NT2/D1 (cell line): ENCODE measurements at regions not wholly inside any gene's neighbourhood (a gene's known extent, or its start where the extent isn't known, plus 50 kb on each side); places are given as distances from the start of the nearest gene placed in this dataset.

Experiments
- DNase-seq: peaks from one replicate; pipeline ENCODE4 v3.0.0-alpha.2; 2011; ENCODE audit warnings: low read depth, low spot score
- H3K27me3 ChIP-seq: 2 replicates; pipeline ENCODE4 v1.6.0; 2011; ENCODE audit warnings: mild to moderate bottlenecking; ENCODE audit not compliant: insufficient read length, insufficient read depth
- H3K36me3 ChIP-seq: 2 replicates; pipeline ENCODE4 v1.6.1; 2011; ENCODE audit warnings: mild to moderate bottlenecking, low read length, mixed read lengths; ENCODE audit not compliant: insufficient read depth, insufficient read length
- H3K4me1 ChIP-seq: 2 replicates; pipeline ENCODE4 v1.5.1; 2011; ENCODE audit not compliant: insufficient read depth, insufficient read length
- H3K4me3 ChIP-seq: 2 replicates; pipeline ENCODE4 v1.5.1; 2011; ENCODE audit warnings: low read depth; ENCODE audit not compliant: insufficient read length
- H3K9ac ChIP-seq: 2 replicates; pipeline ENCODE4 v1.6.0; 2011; ENCODE audit warnings: low read depth; ENCODE audit not compliant: insufficient read length
- H3K9me3 ChIP-seq: 2 replicates; pipeline ENCODE4 v1.5.1; 2011; ENCODE audit warnings: mild to moderate bottlenecking, low read length; ENCODE audit not compliant: insufficient read depth
- SUZ12 ChIP-seq: IDR thresholded peaks from 2 replicates; pipeline ENCODE4 v1.6.1; 2011; ENCODE audit not compliant: insufficient read length, insufficient read depth; ENCODE audit errors: extremely low read depth
- YY1 ChIP-seq: IDR thresholded peaks from 2 replicates; pipeline ENCODE4 v1.6.1; 2011; ENCODE audit not compliant: insufficient read length, insufficient read depth
- ZNF274 ChIP-seq: IDR thresholded peaks from 2 replicates; pipeline ENCODE4 v1.6.1; 2011; ENCODE audit warnings: mild to moderate bottlenecking, low read depth, low read length

GRCh38 chr6:1081551-1082284 lies 230.2 kb upstream of the FOXQ1 start:
- H3K4me3 ChIP-seq = no peak overlapping the region
- no peaks in the 10 kb centered on the region for H3K27me3 ChIP-seq
- no peaks in the 10 kb centered on the region for H3K9me3 ChIP-seq
- no peak for DNase-seq
- no peaks in the 10 kb centered on the region for H3K36me3 ChIP-seq
- H3K4me1 ChIP-seq = no peaks in the 10 kb centered on the region
- H3K9ac ChIP-seq = no peak overlapping the region
- TF ChIP-seq YY1 = no peak

DNA sequence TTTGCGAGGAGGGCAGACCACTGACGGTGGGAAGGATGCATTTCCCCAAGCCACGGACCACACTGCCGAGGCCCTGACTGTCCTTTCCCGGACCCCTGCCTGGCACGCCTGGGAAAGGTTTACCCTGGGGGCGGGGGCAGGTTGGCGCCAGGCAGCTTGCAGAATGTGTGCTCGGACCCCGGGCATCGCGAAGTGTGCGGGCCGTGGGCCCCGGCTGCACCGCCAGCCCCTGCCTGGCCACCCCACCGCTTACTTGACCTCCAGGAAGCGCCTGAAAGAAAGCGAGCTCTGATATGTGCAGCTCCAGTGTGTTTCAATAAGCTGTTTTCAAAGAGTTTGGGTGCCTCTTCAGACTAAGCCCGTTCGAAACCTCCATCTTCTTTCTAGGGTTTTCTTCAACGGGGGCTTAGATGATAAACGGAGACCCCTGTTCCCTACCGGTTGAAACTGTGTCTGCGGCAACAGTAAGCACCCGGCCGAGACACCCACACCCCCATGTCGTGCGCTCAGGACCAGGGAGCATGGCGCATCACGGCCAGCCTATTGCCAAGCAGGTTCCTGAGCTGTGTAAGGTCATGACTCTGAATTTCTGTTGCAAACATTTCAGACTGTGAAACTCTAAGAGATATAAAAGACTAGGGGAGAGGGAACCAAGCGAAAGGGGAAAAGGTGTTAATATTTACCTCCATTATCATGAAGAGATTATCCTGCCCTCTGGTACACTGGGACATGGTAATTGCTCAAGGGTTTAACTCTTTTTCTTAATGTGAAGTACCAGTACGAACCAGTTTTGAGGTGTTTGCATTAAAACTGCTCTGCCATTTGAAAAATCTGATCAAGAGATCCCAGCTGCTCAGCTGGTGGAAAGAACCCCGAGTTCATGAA lies 231.2 kb upstream of the FOXQ1 start:
- Histone ChIP-seq H3K4me1 (no peaks in the 10 kb centered on the region), H3K9me3 (no peaks in the 10 kb centered on the region), H3K4me3 (no peak overlapping the region), H3K9ac (no peak overlapping the region), H3K27me3 (no peaks in the 10 kb centered on the region), H3K36me3 (no peaks in the 10 kb centered on the region)
- DNase-seq = no peak
- TF ChIP-seq YY1 = no peak
- no peak for TF ChIP-seq SUZ12
- TF ChIP-seq ZNF274 = no peak

GRCh38 chr6:1079525-1079924 lies 232.4 kb upstream of the FOXQ1 start:
- Histone ChIP-seq H3K4me1 (no peaks in the 10 kb centered on the region), H3K27me3 (no peaks in the 10 kb centered on the region), H3K36me3 (no peaks in the 10 kb centered on the region), H3K9ac (no peak overlapping the region), H3K9me3 (no peaks in the 10 kb centered on the region), H3K4me3 (no peak overlapping the region)
- no peak for DNase-seq
- TF ChIP-seq YY1 = no peak
- TF ChIP-seq ZNF274 = no peak
- TF ChIP-seq SUZ12 = no peak

DNA sequence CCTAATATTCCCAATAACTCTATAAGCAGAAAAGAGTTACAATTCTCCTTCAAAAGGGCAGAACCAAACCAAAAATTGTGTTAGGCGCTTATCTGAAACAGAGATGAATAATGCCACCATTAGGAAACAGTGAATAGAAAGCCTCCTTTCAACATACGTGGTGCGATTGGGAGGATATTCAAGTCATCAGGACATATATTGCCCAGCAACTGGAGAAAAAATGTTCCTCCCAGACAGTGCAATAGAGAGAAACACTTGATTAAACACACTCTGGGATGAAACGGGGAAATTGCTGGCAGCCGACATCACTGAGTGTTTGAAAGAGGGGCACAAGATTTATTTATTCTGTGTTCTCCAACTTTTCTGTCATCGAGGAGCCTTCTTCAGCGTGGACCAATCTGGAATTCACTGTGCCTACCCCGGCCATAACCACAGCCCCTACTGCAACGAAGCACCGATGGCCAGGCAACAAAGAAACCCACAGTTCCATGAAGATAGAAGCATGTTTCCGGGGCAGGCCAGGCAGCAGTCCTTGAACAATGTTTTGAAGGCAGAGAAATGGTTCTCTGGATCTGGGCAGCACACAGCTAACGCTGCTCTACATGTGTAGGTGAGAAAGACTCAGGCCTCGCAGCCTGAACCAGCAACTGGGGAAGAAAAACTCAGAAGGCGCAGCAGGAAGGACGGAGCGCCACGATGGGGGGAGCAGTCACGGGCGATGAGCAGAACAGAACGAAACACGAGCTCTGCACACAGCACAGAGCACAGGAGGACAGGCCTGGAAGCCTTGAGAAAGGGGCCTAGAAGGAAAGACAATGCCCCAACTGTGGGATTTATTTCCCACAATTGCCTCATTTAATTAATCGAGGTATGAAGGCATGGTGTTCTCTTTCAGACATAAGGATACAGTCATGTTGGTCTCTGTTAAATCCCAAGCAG lies 234.2 kb upstream of the FOXQ1 start:
- DNase-seq = no peak
- Histone ChIP-seq H3K9me3 (no peaks in the 10 kb centered on the region), H3K4me3 (no peak overlapping the region), H3K4me1 (no peaks in the 10 kb centered on the region), H3K27me3 (no peaks in the 10 kb centered on the region), H3K36me3 (no peaks in the 10 kb centered on the region), H3K9ac (no peak overlapping the region)
- TF ChIP-seq YY1 (no peak), ZNF274 (no peak), SUZ12 (no peak)

DNA sequence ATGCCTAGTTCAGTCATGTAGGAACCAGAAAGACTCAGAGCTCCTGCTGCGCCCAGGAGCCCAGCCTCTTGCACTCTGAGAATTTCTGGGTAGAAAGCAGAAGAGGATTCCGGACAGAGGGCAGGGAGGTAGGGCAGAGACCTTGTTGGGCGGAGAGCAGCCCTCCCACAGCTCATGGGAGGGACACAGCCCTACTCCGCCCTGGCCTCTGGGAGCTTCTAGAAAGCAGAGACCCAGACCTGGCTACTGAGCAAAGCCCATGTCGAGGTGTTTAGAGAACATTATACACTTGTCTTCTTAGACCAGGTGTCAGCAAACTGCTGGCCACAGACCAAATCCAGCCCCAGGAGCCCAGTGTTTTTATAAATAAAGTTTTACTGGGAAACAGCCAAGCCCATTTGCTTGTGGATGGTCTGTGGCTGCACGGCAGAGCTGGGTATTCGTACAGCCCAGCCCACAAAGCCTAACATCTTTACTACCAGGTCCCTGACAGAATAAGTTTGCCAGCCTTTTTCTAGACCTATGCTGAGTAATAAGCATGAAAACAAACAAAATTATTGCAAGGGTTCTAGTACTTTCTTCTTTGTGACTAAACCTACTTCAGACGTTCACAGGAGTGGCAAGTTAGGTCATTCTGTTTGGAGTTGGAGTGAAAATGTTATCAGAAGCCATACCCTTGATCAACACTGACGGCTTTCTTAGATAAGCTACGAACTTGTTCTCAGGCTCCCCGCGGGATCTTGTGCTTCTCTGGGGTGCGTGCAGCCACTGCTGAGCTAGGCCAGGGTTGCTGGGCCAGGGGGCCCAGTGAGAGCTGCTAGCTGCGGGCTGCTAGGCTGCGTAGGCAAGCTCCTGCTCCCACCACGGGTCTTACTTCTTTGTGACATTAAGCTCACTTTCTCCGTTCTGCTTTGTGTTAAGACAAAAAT lies 235.1 kb upstream of the FOXQ1 start:
- no peaks in the 10 kb centered on the region for H3K4me1 ChIP-seq
- H3K36me3 ChIP-seq = no peaks in the 10 kb centered on the region
- no peaks in the 10 kb centered on the region for H3K27me3 ChIP-seq
- no peaks in the 10 kb centered on the region for H3K9me3 ChIP-seq
- H3K9ac ChIP-seq = no peak overlapping the region
- no peak overlapping the region for H3K4me3 ChIP-seq
- DNase-seq = no peak
- TF ChIP-seq YY1 (no peak), ZNF274 (no peak), SUZ12 (no peak)

GRCh38 chr6:1075880-1076279 lies 236.0 kb upstream of the FOXQ1 start:
- Histone ChIP-seq H3K9ac (no peak overlapping the region), H3K4me3 (no peak overlapping the region), H3K27me3 (no peaks in the 10 kb centered on the region), H3K9me3 (no peaks in the 10 kb centered on the region), H3K4me1 (no peaks in the 10 kb centered on the region), H3K36me3 (no peaks in the 10 kb centered on the region)
- TF ChIP-seq SUZ12 (no peak), ZNF274 (no peak), YY1 (no peak)
- DNase-seq = no peak
